Trophoblast cell (in vitro differentiated cells and primary cell): ENCODE measurements at regions not wholly inside any gene's neighbourhood (a gene's known extent, or its start where the extent isn't known, plus 50 kb on each side); places are given as distances from the start of the nearest gene placed in this dataset.

Experiments used
- DNase-seq, 2 donors: peaks; one replicate each; pipeline ENCODE4 v3.0.0-alpha.2; 2016
- H2AFZ ChIP-seq: 2 replicates; pipeline ENCODE4 v1.6.1; 2013; ENCODE audit warnings: low read length, moderate library complexity, mild to moderate bottlenecking; ENCODE audit not compliant: insufficient read depth, poor library complexity
- H2AK5ac ChIP-seq: 2 replicates; pipeline ENCODE4 v1.6.1; 2013; ENCODE audit warnings: mild to moderate bottlenecking, low read length
- H2BK120ac ChIP-seq: 2 replicates; pipeline ENCODE4 v1.6.1; 2013; ENCODE audit warnings: low read length, mild to moderate bottlenecking, moderate library complexity; ENCODE audit not compliant: insufficient read depth, poor library complexity
- H2BK12ac ChIP-seq: 2 replicates; pipeline ENCODE4 v1.6.1; 2013; ENCODE audit warnings: mild to moderate bottlenecking, low read length, moderate library complexity
- H2BK5ac ChIP-seq: 2 replicates; pipeline ENCODE4 v1.6.1; 2013; ENCODE audit warnings: low read length, low read depth, moderate library complexity, mild to moderate bottlenecking; ENCODE audit not compliant: poor library complexity
- H3K14ac ChIP-seq: 2 replicates; pipeline ENCODE4 v1.6.1; 2013; ENCODE audit warnings: mild to moderate bottlenecking, low read length
- H3K18ac ChIP-seq: 2 replicates; pipeline ENCODE4 v1.6.1; 2013; ENCODE audit warnings: mild to moderate bottlenecking, low read length
- H3K23ac ChIP-seq: 2 replicates; pipeline ENCODE4 v1.6.1; 2013; ENCODE audit warnings: low read length
- H3K27ac ChIP-seq: 2 replicates; pipeline ENCODE4 v1.5.1; 2013; ENCODE audit warnings: low read depth, mild to moderate bottlenecking, inconsistent platforms, low read length, moderate library complexity
- H3K27me3 ChIP-seq: 2 replicates; pipeline ENCODE4 v1.6.1; 2013; ENCODE audit warnings: inconsistent platforms, mild to moderate bottlenecking, low read length, moderate library complexity; ENCODE audit not compliant: insufficient read depth
- H3K36me3 ChIP-seq, 2 experiments: 1 replicate in 1 of 2; 2 replicates in 1 of 2; pipeline ENCODE4 v1.6.1; 2013; ENCODE audit warnings: low read length in 2 of 2, mild to moderate bottlenecking in 2 of 2, moderate library complexity in 1 of 2; ENCODE audit not compliant: insufficient read depth in 2 of 2, control insufficient read depth in 1 of 2
- H3K4ac ChIP-seq: 2 replicates; pipeline ENCODE4 v1.6.1; 2013; ENCODE audit warnings: low read depth, mild to moderate bottlenecking, low read length, moderate library complexity
- H3K4me1 ChIP-seq, 2 experiments: 1 replicate in 1 of 2; 2 replicates in 1 of 2; pipeline ENCODE4 v1.6.1; 2013; ENCODE audit warnings: low read length in 2 of 2, mild to moderate bottlenecking in 2 of 2, moderate library complexity in 1 of 2; ENCODE audit not compliant: insufficient read depth in 2 of 2, control insufficient read depth in 1 of 2
- H3K4me2 ChIP-seq: 2 replicates; pipeline ENCODE4 v1.6.1; 2013; ENCODE audit warnings: inconsistent platforms, mild to moderate bottlenecking, low read length, moderate library complexity
- H3K4me3 ChIP-seq: 2 replicates; pipeline ENCODE4 v1.5.1; 2013; ENCODE audit warnings: mild to moderate bottlenecking, low read depth, low read length, inconsistent platforms
- H3K79me1 ChIP-seq: one replicate; pipeline ENCODE4 v1.6.1; 2013; ENCODE audit warnings: low read length
- H3K79me2 ChIP-seq: 2 replicates; pipeline ENCODE4 v1.6.1; 2013; ENCODE audit warnings: low read length, mild to moderate bottlenecking; ENCODE audit not compliant: control insufficient read depth, insufficient read depth, poor library complexity
- H3K9ac ChIP-seq: 2 replicates; pipeline ENCODE4 v1.6.1; 2013; ENCODE audit warnings: mild to moderate bottlenecking, low read length
- H3K9me3 ChIP-seq: 2 replicates; pipeline ENCODE4 v1.6.1; 2013; ENCODE audit warnings: low read depth, mild to moderate bottlenecking, control low read depth, inconsistent platforms, low read length; ENCODE audit not compliant: insufficient read depth
- H4K12ac ChIP-seq: 2 replicates; pipeline ENCODE4 v1.6.1; 2013; ENCODE audit warnings: low read depth, mild to moderate bottlenecking, low read length, moderate library complexity
- H4K8ac ChIP-seq: 2 replicates; pipeline ENCODE4 v1.6.1; 2013; ENCODE audit warnings: low read depth, mild to moderate bottlenecking, low read length, moderate library complexity
- H4K91ac ChIP-seq: one replicate; pipeline ENCODE4 v1.6.1; 2013; ENCODE audit warnings: low read depth, mild to moderate bottlenecking, low read length, moderate library complexity
- WGBS: extraction: QIAGEN DNeasy Blood & Tissue Kit; methylation state at CpG from one replicate; pipeline ENCODE4 v1.1.7; 2013; ENCODE audit warnings: missing lambda C conversion rate; ENCODE audit not compliant: insufficient read length, insufficient coverage; ENCODE audit errors: extremely low coverage; 5-methylcytosine and 5-hydroxymethylcytosine counted together

GRCh38 chr4:35147761-35148160 is 1096.6 kb downstream of the ARAP2 start:
- H4K8ac ChIP-seq: no peak overlapping the region
- H2BK12ac ChIP-seq: no peak overlapping the region
- H4K12ac ChIP-seq: no peak overlapping the region
- H3K79me1 ChIP-seq: no peaks in the 10 kb centered on the region
- no peak overlapping the region for H2AFZ ChIP-seq
- H3K79me2 ChIP-seq: no peaks in the 10 kb centered on the region
- no peak overlapping the region for H3K14ac ChIP-seq
- WGBS: no CpG with 5 or more reads among the region's 1 CpG
- no peak overlapping the region for H3K18ac ChIP-seq
- H3K36me3 ChIP-seq: peaks cover 3 to 6% of the 10 kb centered on the region in 2 experiments
- H3K23ac ChIP-seq: no peak overlapping the region
- no peaks in the 10 kb centered on the region for H3K27me3 ChIP-seq
- H3K9ac ChIP-seq: no peak overlapping the region
- no peak overlapping the region for H3K4me3 ChIP-seq
- no peak overlapping the region for H2BK120ac ChIP-seq
- H4K91ac ChIP-seq: no peak overlapping the region
- H2BK5ac ChIP-seq: no peak overlapping the region
- no peaks in the 10 kb centered on the region for H3K9me3 ChIP-seq
- H3K4me2 ChIP-seq: no peak overlapping the region
- H2AK5ac ChIP-seq: no peak overlapping the region
- no peak for DNase-seq
- no peak overlapping the region for H3K27ac ChIP-seq
- no peaks in the 10 kb centered on the region for H3K4me1 ChIP-seq
- no peak overlapping the region for H3K4ac ChIP-seq

- H3K9me3 ChIP-seq: no peaks in the 10 kb centered on the region
- H3K14ac ChIP-seq: no peak overlapping the region
- H3K4me3 ChIP-seq: no peak overlapping the region
- H2AK5ac ChIP-seq: peak overlapping the region; percentile 69
- no peak overlapping the region for H2BK5ac ChIP-seq
- no peaks in the 10 kb centered on the region for H3K27me3 ChIP-seq
- H4K91ac ChIP-seq: no peak overlapping the region
- H3K18ac ChIP-seq: no peak overlapping the region
- no peaks in the 10 kb centered on the region for H3K79me2 ChIP-seq
- H3K9ac ChIP-seq: no peak overlapping the region
- no peaks in the 10 kb centered on the region for H3K36me3 ChIP-seq
- peak; percentile 30 to 76 for DNase-seq
- H3K23ac ChIP-seq: no peak overlapping the region
- no peak overlapping the region for H4K8ac ChIP-seq
- no peaks in the 10 kb centered on the region for H3K4me1 ChIP-seq
- no peak overlapping the region for H2BK120ac ChIP-seq
- no CpG with 5 or more reads among the region's 10 CpGs for WGBS
- H2AFZ ChIP-seq: no peak overlapping the region
- peak overlapping the region; percentile 76 for H2BK12ac ChIP-seq
- no peaks in the 10 kb centered on the region for H3K79me1 ChIP-seq
- no peak overlapping the region for H4K12ac ChIP-seq
- H3K4ac ChIP-seq: no peak overlapping the region
- no peak overlapping the region for H3K4me2 ChIP-seq
- H3K27ac ChIP-seq: no peak overlapping the region
These were observed 1092.3 kb downstream of the ARAP2 start for GRCh38 chr4:35151816-35152572.

DNA sequence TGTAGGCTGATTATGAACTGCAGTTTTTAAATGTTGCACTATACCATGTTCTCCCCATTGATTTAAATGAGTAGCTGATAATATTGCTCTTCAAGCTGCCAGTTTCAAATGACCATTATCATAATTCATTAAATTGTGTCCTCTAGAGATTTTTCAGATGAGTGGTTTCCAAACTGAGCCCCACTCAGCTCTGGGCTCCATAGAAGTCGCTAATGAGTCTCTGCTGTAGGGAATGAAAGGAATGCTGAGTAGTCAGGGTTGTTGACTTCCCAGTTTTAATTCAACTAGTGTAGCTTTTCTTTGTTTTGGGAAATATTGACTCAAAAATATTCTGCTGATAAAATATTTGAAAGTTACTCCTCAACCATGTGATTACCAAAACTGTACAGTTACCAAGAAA is 1081.1 kb downstream of the ARAP2 start:
- no peak overlapping the region for H2AK5ac ChIP-seq
- H2BK12ac ChIP-seq: no peak overlapping the region
- no peak for DNase-seq
- H3K4ac ChIP-seq: no peak overlapping the region
- no peak overlapping the region for H3K23ac ChIP-seq
- H3K4me2 ChIP-seq: no peak overlapping the region
- H4K12ac ChIP-seq: no peak overlapping the region
- no peaks in the 10 kb centered on the region for H3K27me3 ChIP-seq
- no peak overlapping the region for H2BK5ac ChIP-seq
- no peak overlapping the region for H2BK120ac ChIP-seq
- no peaks in the 10 kb centered on the region for H3K9me3 ChIP-seq
- no peak overlapping the region for H3K14ac ChIP-seq
- H3K9ac ChIP-seq: no peak overlapping the region
- H4K8ac ChIP-seq: no peak overlapping the region
- no peaks in the 10 kb centered on the region for H3K79me2 ChIP-seq
- H3K4me1 ChIP-seq: no peaks in the 10 kb centered on the region
- no peaks in the 10 kb centered on the region for H3K36me3 ChIP-seq
- H2AFZ ChIP-seq: no peak overlapping the region
- H3K4me3 ChIP-seq: no peak overlapping the region
- H3K27ac ChIP-seq: no peak overlapping the region
- no peak overlapping the region for H4K91ac ChIP-seq
- no peak overlapping the region for H3K18ac ChIP-seq
- H3K79me1 ChIP-seq: no peaks in the 10 kb centered on the region
- no CpG with 5 or more reads among the region's 1 CpG for WGBS

DNA sequence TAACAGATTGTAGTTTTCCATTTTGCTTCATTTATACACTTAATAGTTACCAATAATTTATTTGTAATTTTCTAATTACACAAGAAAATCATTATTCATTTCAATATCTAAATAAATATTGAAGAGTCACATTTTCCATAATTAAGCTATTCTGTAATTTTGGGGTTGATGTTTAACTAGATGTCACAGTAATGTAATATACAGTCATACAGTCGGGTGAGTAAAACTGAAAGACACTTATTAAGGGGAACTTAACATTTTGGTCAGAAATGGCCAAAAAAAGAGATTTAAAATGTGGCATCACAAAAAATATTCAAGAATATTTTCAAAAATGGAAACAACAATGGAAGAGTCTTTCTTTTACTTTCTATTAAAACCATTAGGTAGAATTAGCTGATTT is 1080.3 kb downstream of the ARAP2 start:
- no peak overlapping the region for H3K9ac ChIP-seq
- no peak overlapping the region for H3K4me3 ChIP-seq
- no peak overlapping the region for H2AFZ ChIP-seq
- H3K9me3 ChIP-seq: no peaks in the 10 kb centered on the region
- H4K8ac ChIP-seq: no peak overlapping the region
- H3K27me3 ChIP-seq: no peaks in the 10 kb centered on the region
- no peak overlapping the region for H2BK12ac ChIP-seq
- no peak overlapping the region for H3K4me2 ChIP-seq
- no peaks in the 10 kb centered on the region for H3K79me2 ChIP-seq
- no peak overlapping the region for H3K27ac ChIP-seq
- H3K14ac ChIP-seq: no peak overlapping the region
- no peak overlapping the region for H2BK5ac ChIP-seq
- H4K91ac ChIP-seq: no peak overlapping the region
- no CpG with 5 or more reads among the region's 1 CpG for WGBS
- H2BK120ac ChIP-seq: no peak overlapping the region
- H3K79me1 ChIP-seq: no peaks in the 10 kb centered on the region
- no peak for DNase-seq
- no peak overlapping the region for H3K18ac ChIP-seq
- no peak overlapping the region for H3K23ac ChIP-seq
- no peaks in the 10 kb centered on the region for H3K36me3 ChIP-seq
- no peak overlapping the region for H3K4ac ChIP-seq
- H2AK5ac ChIP-seq: no peak overlapping the region
- H3K4me1 ChIP-seq: no peaks in the 10 kb centered on the region
- H4K12ac ChIP-seq: no peak overlapping the region
